ENCODE measurements at regions not wholly inside any gene's neighbourhood (a gene's known extent, or its start where the extent isn't known, plus 50 kb on each side); places are given as distances from the start of the nearest gene placed in this dataset.

DNA sequence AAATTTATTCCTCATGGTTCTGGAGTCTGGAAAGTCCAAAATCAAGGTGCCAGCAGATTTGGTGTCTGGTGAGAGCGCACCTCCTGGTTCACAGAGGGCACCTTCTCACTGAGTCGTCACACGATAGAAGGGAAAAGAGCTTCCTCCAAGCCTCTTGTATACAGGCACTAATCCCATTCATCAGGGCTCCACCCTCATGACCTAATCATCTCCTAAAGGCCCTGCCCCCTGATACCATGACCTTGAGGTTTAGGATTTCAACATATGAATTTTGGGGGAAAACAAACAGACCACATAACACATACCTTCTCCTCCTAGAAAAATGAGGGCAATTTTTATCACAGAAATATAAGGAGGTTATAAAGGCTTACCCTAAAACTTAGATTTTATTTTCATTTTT lies 88.0 kb upstream of the NFIA start:
- DNase-seq: no peak
- ATAC-seq: no peak
- Mint-ChIP-seq H3K4me1 (no peaks in the 10 kb centered on the region), H3K9me3 (no peaks in the 10 kb centered on the region), H3K27ac (no peak overlapping the region), H3K4me3 (no peak overlapping the region), H3K27me3 (peaks cover 9% of the 10 kb centered on the region)

DNA sequence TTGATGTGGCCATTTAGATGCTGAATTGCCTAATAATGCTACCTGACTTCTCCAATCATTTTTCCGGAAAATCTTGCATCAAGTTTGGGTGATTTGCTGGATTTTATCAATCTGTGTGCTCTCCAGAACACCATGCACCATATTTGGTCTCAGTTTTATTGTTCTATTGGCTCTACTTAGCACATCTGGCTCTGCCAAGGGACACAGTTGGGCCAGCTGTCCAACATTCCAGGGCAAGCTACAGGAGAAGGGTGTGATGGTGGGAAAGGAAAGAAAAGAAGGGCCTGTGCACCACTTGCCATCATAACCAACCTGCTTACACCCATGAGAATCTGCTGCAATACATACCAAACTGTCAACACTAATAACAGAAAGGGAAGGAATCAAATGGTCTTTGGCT lies 90.2 kb upstream of the NFIA start:
- peaks cover 9% of the 10 kb centered on the region for H3K27me3 Mint-ChIP-seq
- no peaks in the 10 kb centered on the region for H3K9me3 Mint-ChIP-seq
- no peaks in the 10 kb centered on the region for H3K4me1 Mint-ChIP-seq
- DNase-seq (no peak), ATAC-seq (no peak)
- no peak overlapping the region for H3K4me3 Mint-ChIP-seq
- no peak overlapping the region for H3K27ac Mint-ChIP-seq

DNA sequence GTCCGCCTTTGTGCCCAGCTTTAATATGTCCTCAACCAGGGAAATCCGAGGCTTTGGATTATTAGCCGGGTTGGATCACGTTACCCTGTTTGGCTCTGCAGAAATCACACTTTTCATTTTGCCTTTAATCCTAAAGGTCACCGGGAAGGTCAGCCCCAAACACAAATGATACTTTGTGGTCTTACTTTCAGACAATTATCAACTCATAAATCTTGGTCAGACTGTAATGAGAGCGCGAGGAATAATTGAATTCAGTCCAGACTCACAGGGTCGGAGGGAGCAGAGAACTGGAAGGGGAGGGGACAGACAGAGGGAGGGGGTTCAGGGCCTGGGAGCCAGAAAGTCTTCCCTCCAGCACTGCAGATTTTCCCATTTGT lies 91.7 kb upstream of the NFIA start:
- Mint-ChIP-seq H3K9me3 (no peaks in the 10 kb centered on the region), H3K27me3 (peaks cover 9% of the 10 kb centered on the region), H3K4me1 (no peaks in the 10 kb centered on the region), H3K4me3 (no peak overlapping the region), H3K27ac (no peak overlapping the region)
- DNase-seq: no peak
- ATAC-seq: no peak

DNA sequence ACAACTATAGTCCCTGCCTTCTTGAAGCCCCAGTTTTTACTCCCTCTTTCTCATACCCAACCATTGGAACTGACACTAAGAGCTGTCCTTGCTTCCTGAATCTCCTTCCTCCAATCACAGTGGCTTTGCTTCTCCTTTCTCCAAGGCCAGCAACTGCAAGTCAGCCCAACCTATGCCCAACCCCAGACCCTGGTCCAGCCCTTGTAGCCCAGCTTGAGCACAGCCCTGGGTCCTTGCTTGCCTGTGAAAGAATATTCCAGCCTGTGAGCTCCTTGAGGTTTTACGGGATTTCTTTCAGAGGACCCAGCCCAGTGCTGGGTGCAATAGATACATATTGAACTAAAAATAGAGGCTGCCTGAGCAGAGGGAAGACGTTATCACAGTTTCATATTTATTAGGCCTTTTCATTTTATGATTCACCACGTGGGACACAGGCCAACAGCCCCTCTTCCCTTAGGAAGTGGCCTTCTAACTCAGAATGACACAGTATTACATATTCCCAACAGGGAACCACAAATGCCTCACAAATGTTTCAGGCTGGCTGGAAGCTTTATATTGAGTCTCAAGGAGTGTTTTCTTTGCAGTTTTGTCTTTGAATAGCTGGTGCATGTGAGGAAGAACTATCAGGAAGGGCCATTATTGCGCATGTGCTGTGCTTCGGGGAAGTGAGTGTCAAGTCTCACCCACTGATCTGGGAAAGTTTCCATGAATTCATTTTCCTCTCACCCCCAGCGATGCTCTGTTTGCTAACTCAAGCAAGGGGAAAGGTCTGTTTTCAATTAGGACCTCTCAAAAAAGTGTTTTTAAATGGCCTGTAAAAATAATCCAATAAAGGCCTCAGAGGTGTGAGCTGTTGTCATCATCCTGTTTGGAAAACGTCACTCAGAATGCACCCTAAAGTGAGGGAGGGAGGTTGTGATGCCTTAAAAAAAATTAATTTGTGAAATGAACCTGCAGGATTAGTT lies 92.3 kb upstream of the NFIA start:
- no peak overlapping the region for H3K27ac Mint-ChIP-seq
- H3K27me3 Mint-ChIP-seq: peaks cover 9% of the 10 kb centered on the region
- no peaks in the 10 kb centered on the region for H3K9me3 Mint-ChIP-seq
- ATAC-seq (no peak), DNase-seq (no peak)
- no peak overlapping the region for H3K4me3 Mint-ChIP-seq
- no peaks in the 10 kb centered on the region for H3K4me1 Mint-ChIP-seq

DNA sequence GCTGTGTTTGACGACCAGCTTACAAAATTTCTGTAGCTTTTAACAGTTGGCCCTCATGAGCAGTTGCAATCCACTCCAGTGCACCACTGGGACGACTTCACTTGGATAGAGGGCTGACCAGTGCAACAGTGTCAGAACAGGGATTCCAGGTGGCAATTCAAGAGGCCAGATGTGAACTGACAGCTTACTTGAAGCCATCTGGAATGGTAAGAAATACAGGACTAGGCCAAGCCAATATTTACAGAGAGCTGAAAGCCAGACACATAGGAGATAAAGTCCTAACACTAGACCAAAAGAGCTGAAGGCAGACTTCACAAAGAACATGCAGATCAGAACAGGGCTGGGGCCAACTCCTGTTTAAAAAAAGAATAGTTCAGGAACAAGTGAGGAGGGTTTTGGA lies 93.5 kb upstream of the NFIA start:
- H3K27me3 Mint-ChIP-seq: peaks cover 9% of the 10 kb centered on the region
- H3K4me3 Mint-ChIP-seq: no peak overlapping the region
- H3K27ac Mint-ChIP-seq: no peak overlapping the region
- no peaks in the 10 kb centered on the region for H3K9me3 Mint-ChIP-seq
- H3K4me1 Mint-ChIP-seq: no peaks in the 10 kb centered on the region
- DNase-seq (no peak), ATAC-seq (no peak)

- ATAC-seq (no peak), DNase-seq (no peak)
- H3K4me1 Mint-ChIP-seq: no peaks in the 10 kb centered on the region
- H3K9me3 Mint-ChIP-seq: no peaks in the 10 kb centered on the region
- peak overlapping the region in 1 of 2 donors; percentile 17 for H3K27ac Mint-ChIP-seq
- no peak overlapping the region for H3K4me3 Mint-ChIP-seq
- H3K27me3 Mint-ChIP-seq: peaks cover under 1% of the 10 kb centered on the region
These were observed 94.5 kb upstream of the NFIA start for GRCh38 chr1:60987904-60988303.

- Mint-ChIP-seq H3K27me3 (no peaks in the 10 kb centered on the region), H3K4me1 (no peaks in the 10 kb centered on the region), H3K27ac (no peak overlapping the region), H3K9me3 (no peaks in the 10 kb centered on the region), H3K4me3 (no peak overlapping the region)
- DNase-seq (no peak), ATAC-seq (peak; percentile 39)
These were observed 98.1 kb upstream of the NFIA start for GRCh38 chr1:60984062-60984799.

GRCh38 chr1:60983701-60984061 lies 98.7 kb upstream of the NFIA start:
- H3K4me3 Mint-ChIP-seq: no peak overlapping the region
- H3K27ac Mint-ChIP-seq: no peak overlapping the region
- no peaks in the 10 kb centered on the region for H3K27me3 Mint-ChIP-seq
- no peaks in the 10 kb centered on the region for H3K9me3 Mint-ChIP-seq
- DNase-seq (no peak), ATAC-seq (no peak)
- H3K4me1 Mint-ChIP-seq: peaks cover 4% of the 10 kb centered on the region

- DNase-seq: no peak
- Mint-ChIP-seq H3K27me3 (no peaks in the 10 kb centered on the region), H3K4me3 (no peak overlapping the region), H3K4me1 (peaks cover 10% of the 10 kb centered on the region), H3K27ac (peak overlapping the region in 1 of 2 donors; percentile 3), H3K9me3 (no peaks in the 10 kb centered on the region)
- ATAC-seq: no peak
These were observed 99.8 kb upstream of the NFIA start for GRCh38 chr1:60982539-60982938.

- H3K4me1 Mint-ChIP-seq: peaks cover 10% of the 10 kb centered on the region
- H3K27me3 Mint-ChIP-seq: no peaks in the 10 kb centered on the region
- H3K27ac Mint-ChIP-seq: peak overlapping the region in 1 of 2 donors; percentile 73
- H3K4me3 Mint-ChIP-seq: no peak overlapping the region
- no peaks in the 10 kb centered on the region for H3K9me3 Mint-ChIP-seq
- ATAC-seq (no peak), DNase-seq (no peak)
These were observed 101.0 kb upstream of the NFIA start for GRCh38 chr1:60981357-60981756.

DNA sequence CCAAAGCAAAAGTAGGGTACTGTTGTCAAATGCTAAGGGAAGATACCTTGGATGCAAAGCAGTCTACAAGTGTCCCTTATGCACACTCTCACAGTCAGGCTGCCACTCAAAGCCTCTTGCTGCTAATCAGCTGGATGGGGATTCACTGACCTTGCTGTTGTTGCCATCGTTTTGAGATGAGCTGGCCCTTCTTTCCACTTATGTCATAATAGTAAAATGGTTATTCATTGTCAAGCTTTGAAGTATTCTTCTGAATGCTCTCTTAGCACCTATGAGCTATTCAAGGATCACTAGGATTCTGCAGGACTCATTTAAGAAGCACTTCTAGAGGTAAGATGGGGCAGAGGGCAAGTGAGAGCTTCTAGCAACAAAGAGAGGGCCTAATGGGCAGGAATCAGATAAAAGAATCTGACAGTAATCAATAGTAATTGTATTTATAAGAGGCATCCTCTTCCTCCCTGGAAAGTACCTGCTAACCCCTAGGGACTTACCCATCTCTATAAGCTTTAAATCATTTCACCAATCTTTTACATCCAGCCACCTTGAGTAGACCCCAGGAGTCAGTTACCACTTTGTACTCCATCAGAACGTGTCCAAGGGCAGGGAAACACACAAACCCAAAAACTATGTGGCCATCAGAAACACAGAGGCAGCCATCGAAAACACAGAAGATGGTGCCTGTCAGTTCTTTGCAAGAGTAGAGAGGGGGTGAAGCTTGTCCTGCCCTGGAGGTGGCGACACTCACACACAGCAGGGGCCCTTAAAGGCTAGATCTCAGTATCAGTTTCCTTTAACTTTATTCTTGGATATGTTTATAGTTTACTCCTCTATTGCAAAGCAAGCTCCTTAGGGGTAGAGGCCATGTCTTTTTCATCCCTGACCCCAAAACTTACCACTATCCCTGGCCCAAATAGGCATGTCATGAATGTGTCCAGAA lies 103.7 kb upstream of the NFIA start:
- H3K27me3 Mint-ChIP-seq: no peaks in the 10 kb centered on the region
- peak overlapping the region in 1 of 2 donors; percentile 67 for H3K27ac Mint-ChIP-seq
- no peaks in the 10 kb centered on the region for H3K9me3 Mint-ChIP-seq
- ATAC-seq (peak; percentile 92), DNase-seq (peak; percentile 20 to 43)
- H3K4me3 Mint-ChIP-seq: peak overlapping the region; percentile 21 to 45
- peaks cover 10% of the 10 kb centered on the region for H3K4me1 Mint-ChIP-seq

DNA sequence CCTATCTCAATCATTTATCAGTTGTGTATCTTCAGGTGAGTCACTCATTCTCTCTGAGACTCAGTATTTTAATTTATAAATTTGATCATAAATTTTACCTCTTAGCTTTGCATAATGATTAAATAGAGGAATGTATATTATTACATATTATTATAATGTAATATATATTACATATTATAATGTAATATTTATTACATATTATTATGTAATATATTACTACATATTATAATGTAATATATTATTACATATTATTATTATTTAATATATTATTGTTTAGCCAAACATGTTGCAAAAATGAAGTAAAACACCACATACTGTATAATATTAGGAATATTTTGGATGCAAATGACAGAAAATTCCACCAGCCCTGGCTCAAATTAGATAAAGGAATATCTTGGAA lies 104.7 kb upstream of the NFIA start:
- Mint-ChIP-seq H3K4me1 (peaks cover 10% of the 10 kb centered on the region), H3K27ac (no peak overlapping the region), H3K4me3 (no peak overlapping the region), H3K27me3 (no peaks in the 10 kb centered on the region), H3K9me3 (no peaks in the 10 kb centered on the region)
- ATAC-seq (no peak), DNase-seq (no peak)

GRCh38 chr1:60974524-60975372 lies 107.6 kb upstream of the NFIA start:
- no peak overlapping the region for H3K27ac Mint-ChIP-seq
- DNase-seq: no peak
- no peak for ATAC-seq
- no peaks in the 10 kb centered on the region for H3K9me3 Mint-ChIP-seq
- no peak overlapping the region for H3K4me3 Mint-ChIP-seq
- peaks cover 10% of the 10 kb centered on the region for H3K4me1 Mint-ChIP-seq
- H3K27me3 Mint-ChIP-seq: no peaks in the 10 kb centered on the region

- Mint-ChIP-seq H3K4me1 (peaks cover 6% of the 10 kb centered on the region), H3K27me3 (peaks cover 4% of the 10 kb centered on the region), H3K9me3 (no peaks in the 10 kb centered on the region), H3K27ac (no peak overlapping the region), H3K4me3 (no peak overlapping the region)
- ATAC-seq: no peak
- no peak for DNase-seq
These were observed 108.7 kb upstream of the NFIA start for GRCh38 chr1:60973668-60974067.

Data from stimulated activated naive CD8-positive, alpha-beta T cell treated with anti-CD3 and anti-CD28 coated beads, Interleukin-15, amount 100 ng/mL, for 72 hours (primary cell).